OCI-M1 (cell line): ENCODE measurements at regions not wholly inside any gene's neighbourhood (a gene's known extent, or its start where the extent isn't known, plus 50 kb on each side); places are given as distances from the start of the nearest gene placed in this dataset.
"Not testable (repeated sequence)": the region's sequence is repeated elsewhere in the genome, so short reads cannot be mapped to it uniquely, and the experiment has no call there.

ENCODE experiments used
- DNase-seq: peaks from one replicate; lab custom pipeline; 2025; lab: John Stamatoyannopoulos, UW

GRCh38 chr10:123378302-123378701, 224.1 kb downstream of the BUB3 start:
- no peak for DNase-seq

- no peak for DNase-seq
Observed at GRCh38 chr10:123379156-123379555, 225.0 kb downstream of the BUB3 start.

GRCh38 chr10:123380491-123381085, 226.4 kb downstream of the BUB3 start:
- peak; percentile 70 for DNase-seq

GRCh38 chr10:123381224-123381623, 227.0 kb downstream of the BUB3 start:
- no peak for DNase-seq

- peak; percentile 3 for DNase-seq
Observed at GRCh38 chr10:123382491-123382890, 228.3 kb downstream of the BUB3 start.

GRCh38 chr10:123385508-123386080, 231.4 kb downstream of the BUB3 start:
- DNase-seq, result peak; percentile 6

GRCh38 chr10:123389520-123389919, 235.3 kb downstream of the BUB3 start:
- no peak for DNase-seq

- no peak for DNase-seq
Observed at GRCh38 chr10:123390332-123390731, 236.1 kb downstream of the BUB3 start.

GRCh38 chr10:123390874-123391273, 236.7 kb downstream of the BUB3 start:
- DNase-seq, result no peak

- no peak for DNase-seq
Observed at GRCh38 chr10:123391275-123392028, 237.2 kb downstream of the BUB3 start.

GRCh38 chr10:123392182-123392963, 238.2 kb downstream of the BUB3 start:
- no peak for DNase-seq

- DNase-seq, result no peak
Observed at GRCh38 chr10:123393170-123393569, 239.0 kb downstream of the BUB3 start.

- DNase-seq, result no peak
Observed at GRCh38 chr10:123394382-123394781, 240.2 kb downstream of the BUB3 start.

- DNase-seq, result not testable (repeated sequence)
Observed at GRCh38 chr10:123395234-123395633, 241.0 kb downstream of the BUB3 start.

- no peak for DNase-seq
Observed at GRCh38 chr10:123395906-123396305, 241.7 kb downstream of the BUB3 start.

GRCh38 chr10:123398180-123398591, 244.0 kb downstream of the BUB3 start:
- no peak for DNase-seq

- no peak for DNase-seq
Observed at GRCh38 chr10:123398756-123399155, 244.6 kb downstream of the BUB3 start.

GRCh38 chr10:123399276-123399839, 245.2 kb downstream of the BUB3 start:
- DNase-seq, result no peak

- no peak for DNase-seq
Observed at GRCh38 chr10:123402021-123402420, 247.8 kb downstream of the BUB3 start.

GRCh38 chr10:123402656-123403055, 248.5 kb downstream of the BUB3 start:
- peak; percentile 88 for DNase-seq

GRCh38 chr10:123404357-123404756, 250.2 kb downstream of the BUB3 start:
- no peak for DNase-seq

- DNase-seq, result no peak
Observed at GRCh38 chr10:123408660-123409059, 254.5 kb downstream of the BUB3 start.
